ENCODE measurements at regions not wholly inside any gene's neighbourhood (a gene's known extent, or its start where the extent isn't known, plus 50 kb on each side); places are given as distances from the start of the nearest gene placed in this dataset.
"Not testable (repeated sequence)": the region's sequence is repeated elsewhere in the genome, so short reads cannot be mapped to it uniquely, and the experiment has no call there.

DNA sequence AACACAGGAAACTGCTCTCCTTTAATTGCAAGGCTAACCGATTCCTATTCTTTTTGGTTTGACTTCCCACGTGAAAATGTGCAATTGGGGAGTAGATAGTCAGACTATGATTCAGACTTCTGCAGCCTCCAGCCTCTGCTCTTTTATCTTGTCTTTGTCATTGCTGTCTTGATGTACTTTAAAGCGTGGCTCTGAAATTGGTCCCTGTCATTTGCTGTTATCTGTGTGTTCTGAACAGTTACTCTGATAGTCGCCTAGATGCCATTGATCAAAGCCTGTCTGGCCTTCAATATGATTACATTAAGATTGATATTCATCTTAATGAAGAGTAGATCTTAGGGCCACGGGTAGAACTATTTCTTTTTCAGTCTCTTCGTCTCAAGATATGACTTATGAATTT lies 799.2 kb downstream of the REEP3 start:
- DNase-seq (ENCODE audit: low read depth): no peak

- DNase-seq (ENCODE audit: low read depth): no peak
These were observed 808.3 kb downstream of the REEP3 start for GRCh38 chr10:64329510-64329909.

GRCh38 chr10:64332551-64332950 lies 811.4 kb downstream of the REEP3 start:
- no peak for DNase-seq (ENCODE audit: low read depth)

DNA sequence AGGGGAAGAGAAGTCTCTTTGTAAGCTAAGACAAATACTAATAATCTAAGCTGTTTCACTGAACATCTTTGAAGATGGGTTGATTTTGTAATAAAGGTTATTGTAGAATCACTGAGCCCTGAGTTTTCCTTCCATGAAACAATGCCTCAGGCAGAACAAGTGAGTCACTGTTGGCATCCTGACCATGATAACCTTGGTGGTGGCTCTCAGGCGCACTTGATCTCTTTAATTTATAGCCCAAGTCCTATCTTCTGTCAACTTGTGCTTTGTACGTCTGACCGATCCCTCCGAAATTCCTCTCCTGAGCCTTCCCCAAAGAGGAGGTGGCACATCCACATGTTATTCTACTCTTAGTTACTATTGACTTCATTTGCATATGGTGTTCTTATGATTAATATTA lies 812.9 kb downstream of the REEP3 start:
- DNase-seq (ENCODE audit: low read depth): no peak

GRCh38 chr10:64344211-64344610 lies 823.0 kb downstream of the REEP3 start:
- no peak for DNase-seq (ENCODE audit: low read depth)

GRCh38 chr10:64345856-64346255 lies 824.7 kb downstream of the REEP3 start:
- no peak for DNase-seq (ENCODE audit: low read depth)

- DNase-seq (ENCODE audit: low read depth): no peak
These were observed 825.2 kb downstream of the REEP3 start for GRCh38 chr10:64346389-64346788.

DNA sequence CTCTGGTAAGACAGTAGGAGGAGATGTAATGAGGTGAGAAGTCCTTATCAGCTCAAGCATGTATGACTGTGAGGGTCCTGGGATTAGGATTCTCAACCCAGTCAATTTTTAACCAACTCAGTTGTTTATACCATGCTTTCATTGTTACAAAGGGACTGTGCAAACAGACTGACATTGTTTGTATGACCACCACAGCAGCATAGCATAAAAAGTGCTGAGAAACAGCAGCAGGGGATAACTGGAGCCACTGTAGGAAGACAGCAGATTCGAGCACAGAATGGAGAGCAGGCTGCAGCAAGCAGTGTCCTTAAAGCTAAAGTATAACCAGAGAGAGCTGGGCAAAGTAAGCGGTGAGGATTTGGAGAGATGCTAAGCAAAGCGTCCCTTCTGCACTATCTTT lies 829.5 kb downstream of the REEP3 start:
- no peak for DNase-seq (ENCODE audit: low read depth)

DNA sequence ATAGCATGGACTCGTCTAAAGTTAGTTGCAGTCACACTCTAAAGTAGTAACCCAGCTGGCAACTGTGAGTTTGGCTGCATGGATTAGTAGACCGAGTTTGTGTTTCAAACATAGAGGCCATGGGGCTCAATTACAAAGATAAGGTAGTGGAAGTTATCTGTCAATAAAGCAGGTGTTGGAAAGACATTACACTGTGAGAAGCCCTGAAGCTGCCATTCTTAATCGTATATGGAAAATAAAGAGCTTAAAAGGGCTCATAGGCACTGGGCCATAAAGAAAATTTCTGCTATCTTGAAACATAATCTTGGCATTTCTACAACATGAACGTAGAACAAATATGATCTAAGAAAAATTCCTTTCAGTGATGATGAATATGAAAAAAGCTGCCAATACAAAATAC lies 837.7 kb downstream of the REEP3 start:
- DNase-seq (ENCODE audit: low read depth): no peak

DNA sequence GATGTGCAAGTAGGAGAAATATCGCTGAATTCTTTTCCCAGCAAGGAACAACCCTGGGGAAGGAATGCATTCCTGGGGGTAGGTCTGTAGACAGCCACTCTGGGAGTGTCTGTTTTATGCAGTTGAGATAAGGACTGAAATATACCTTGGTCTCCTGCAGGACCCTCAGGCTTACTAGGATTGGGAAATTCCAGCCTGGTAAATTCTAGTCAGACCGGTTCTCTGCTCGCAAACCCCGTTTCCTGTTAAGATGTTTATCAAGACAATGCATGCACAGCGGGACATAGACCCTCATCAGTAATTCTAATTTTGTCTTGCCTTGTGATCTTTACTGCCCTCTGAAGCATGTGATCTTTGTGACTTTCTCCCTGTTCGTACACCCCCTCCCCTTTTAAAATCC lies 839.0 kb downstream of the REEP3 start:
- not testable (repeated sequence) for DNase-seq (ENCODE audit: low read depth)

DNA sequence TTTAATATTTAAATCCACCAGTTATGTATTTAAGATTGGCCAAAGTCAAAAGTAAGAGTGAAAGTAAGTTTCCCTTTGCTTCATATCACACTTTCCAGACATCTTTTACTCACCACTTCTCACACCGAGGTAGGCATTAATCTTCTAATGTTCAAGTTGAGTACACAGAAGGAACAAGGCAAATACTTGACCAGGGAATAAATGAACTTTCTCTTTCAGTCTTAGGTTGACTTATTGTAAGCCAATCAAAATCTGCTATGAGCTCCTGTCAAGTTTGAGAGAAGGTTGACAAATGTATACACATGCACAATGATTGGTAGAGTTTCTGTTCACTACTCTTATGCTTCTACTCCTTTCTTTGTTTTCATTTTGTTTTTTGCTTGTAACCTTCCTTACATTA lies 842.5 kb downstream of the REEP3 start:
- no peak for DNase-seq (ENCODE audit: low read depth)

- DNase-seq (ENCODE audit: low read depth): no peak
These were observed 844.5 kb downstream of the REEP3 start for GRCh38 chr10:64365663-64366062.

DNA sequence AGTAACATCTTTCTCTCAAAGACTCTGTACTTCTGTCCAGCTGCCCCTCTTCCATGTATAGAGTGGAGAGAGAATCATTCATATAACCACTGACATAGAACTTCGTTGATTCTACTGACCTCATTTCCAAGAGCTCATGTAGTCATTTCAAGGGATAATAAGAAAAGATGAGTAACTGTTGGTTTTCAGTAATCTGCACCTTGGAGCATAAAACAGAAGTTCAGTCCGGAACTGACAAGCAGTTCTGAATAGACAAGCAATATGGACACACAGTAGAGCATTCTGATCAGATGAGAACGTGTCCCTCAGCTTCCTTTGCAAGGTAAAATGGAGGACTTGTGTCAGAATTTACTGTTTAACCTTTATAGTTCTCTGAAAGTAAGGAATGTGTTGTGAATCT lies 847.1 kb downstream of the REEP3 start:
- DNase-seq (ENCODE audit: low read depth): no peak

- DNase-seq (ENCODE audit: low read depth): no peak
These were observed 848.9 kb downstream of the REEP3 start for GRCh38 chr10:64369885-64370773.

GRCh38 chr10:64374346-64374745 lies 853.1 kb downstream of the REEP3 start:
- no peak for DNase-seq (ENCODE audit: low read depth)

DNA sequence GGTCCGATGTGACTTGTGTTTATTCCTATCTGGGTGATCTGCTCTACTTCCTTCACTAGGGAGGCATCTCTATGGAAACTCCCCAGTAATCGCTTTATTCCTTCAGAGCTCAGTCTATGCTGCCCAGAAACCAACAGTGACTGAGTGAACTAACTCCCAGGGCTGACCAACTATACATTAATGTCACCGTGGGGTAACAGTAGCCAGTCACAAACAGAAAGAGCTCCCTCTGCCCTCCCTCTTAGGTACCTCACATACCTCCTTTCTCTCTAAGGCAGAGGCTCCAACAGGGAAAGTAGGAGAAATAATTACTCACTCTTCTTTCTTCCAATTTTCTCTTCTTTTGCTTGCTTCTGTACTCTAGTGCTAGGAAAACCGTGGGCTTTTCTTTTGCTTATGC lies 855.0 kb downstream of the REEP3 start:
- no peak for DNase-seq (ENCODE audit: low read depth)

DNA sequence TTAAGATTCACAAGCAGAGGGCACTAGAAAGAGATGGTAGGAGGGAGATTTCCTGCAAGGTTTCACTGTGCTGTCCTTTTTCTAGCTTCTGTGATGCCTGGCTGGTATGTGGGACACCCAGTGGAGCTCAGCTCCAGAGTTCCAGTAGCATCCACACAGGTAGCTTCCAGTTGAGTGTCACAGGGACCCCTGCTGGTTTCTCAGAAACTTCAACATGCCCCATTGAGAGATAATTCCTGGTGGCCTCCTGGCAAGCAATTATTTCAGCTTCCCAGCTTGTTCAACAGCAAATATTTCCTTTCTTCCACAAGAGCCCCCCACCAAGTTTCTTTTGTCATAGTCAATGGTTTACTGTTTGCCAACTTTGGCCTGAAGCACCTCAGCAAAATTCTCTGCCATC lies 858.7 kb downstream of the REEP3 start:
- no peak for DNase-seq (ENCODE audit: low read depth)

GRCh38 chr10:64385355-64385754 lies 864.2 kb downstream of the REEP3 start:
- no peak for DNase-seq (ENCODE audit: low read depth)

DNA sequence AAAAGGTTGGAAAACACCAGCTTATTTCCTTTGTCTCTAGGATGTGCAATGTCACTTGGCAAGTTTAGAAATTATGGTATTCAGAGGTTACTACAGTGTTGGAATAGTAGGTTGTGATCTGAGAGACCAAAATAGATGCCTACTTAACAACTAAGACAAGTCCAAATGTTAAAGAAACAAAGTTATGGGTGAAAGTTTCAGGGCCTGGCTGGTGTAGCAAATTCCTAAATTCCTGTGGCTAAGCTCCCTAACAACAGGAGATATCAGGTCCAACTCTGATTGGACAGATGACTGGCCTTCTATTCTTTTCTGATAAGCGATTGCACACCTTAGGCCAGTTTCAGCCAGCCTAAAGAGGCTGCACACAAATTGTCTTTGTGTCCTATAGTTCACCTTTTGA lies 873.5 kb downstream of the REEP3 start:
- no peak for DNase-seq (ENCODE audit: low read depth)

GRCh38 chr10:64396105-64396708 lies 875.0 kb downstream of the REEP3 start:
- no peak for DNase-seq (ENCODE audit: low read depth)

- no peak for DNase-seq (ENCODE audit: low read depth)
These were observed 875.9 kb downstream of the REEP3 start for GRCh38 chr10:64397125-64397524.

- DNase-seq (ENCODE audit: low read depth): no peak
These were observed 887.4 kb downstream of the REEP3 start for GRCh38 chr10:64408391-64409183.

DNA sequence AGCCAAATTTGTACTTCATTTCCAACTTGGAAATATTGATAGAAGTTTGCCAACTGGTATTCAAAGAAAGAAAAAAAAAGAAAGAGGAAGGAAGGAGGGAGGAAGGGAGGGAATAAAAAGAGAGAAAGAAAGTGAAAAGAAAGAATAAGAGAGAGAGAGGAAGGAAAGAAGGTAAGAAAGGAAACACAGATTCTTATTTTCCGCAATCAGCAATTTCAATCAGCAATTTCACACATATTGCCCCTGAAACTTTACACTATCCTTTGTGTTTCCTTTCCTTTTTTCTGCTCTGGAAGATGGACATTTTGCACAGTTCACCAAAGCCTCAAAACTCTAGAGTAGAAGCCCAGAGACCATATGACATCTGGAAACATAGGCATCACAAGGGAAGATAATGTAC lies 888.1 kb downstream of the REEP3 start:
- DNase-seq (ENCODE audit: low read depth): no peak
